ENCODE measurements at regions not wholly inside any gene's neighbourhood (a gene's known extent, or its start where the extent isn't known, plus 50 kb on each side); places are given as distances from the start of the nearest gene placed in this dataset.

DNA sequence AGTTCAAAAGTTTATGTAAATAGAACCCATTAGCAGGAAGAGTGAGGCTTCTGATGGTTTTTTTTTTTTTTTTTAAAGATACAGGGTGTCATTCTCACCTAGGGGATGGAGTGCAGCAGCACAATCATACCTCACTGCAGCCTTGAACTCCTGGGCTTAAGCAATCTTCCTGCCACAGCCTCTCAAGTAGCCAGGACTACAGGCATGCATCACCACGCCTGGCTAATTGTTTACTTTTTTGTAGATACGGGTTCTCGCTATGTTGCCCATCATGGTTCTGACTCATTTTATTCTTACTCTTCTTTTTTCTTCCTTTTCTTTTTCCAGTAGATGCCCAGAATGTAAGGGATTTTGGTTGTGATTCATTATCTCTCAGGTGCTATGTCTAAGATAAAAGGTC is 201.1 kb downstream of the NNT start:
- TF ChIP-seq, protein P1, sequence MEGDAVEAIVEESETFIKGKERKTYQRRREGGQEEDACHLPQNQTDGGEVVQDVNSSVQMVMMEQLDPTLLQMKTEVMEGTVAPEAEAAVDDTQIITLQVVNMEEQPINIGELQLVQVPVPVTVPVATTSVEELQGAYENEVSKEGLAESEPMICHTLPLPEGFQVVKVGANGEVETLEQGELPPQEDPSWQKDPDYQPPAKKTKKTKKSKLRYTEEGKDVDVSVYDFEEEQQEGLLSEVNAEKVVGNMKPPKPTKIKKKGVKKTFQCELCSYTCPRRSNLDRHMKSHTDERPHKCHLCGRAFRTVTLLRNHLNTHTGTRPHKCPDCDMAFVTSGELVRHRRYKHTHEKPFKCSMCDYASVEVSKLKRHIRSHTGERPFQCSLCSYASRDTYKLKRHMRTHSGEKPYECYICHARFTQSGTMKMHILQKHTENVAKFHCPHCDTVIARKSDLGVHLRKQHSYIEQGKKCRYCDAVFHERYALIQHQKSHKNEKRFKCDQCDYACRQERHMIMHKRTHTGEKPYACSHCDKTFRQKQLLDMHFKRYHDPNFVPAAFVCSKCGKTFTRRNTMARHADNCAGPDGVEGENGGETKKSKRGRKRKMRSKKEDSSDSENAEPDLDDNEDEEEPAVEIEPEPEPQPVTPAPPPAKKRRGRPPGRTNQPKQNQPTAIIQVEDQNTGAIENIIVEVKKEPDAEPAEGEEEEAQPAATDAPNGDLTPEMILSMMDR (IDR thresholded peaks at IDR 0.05): no peak
- TF ChIP-seq EP300 (IDR thresholded peaks at IDR 0.05; ENCODE audit: borderline replicate concordance in 1 of 2, low read depth in 1 of 2, low read length in 1 of 2) (no peak), EZH2phosphoT487 (IDR thresholded peaks at IDR 0.05; ENCODE audit: borderline replicate concordance, low read depth) (no peak), RXRA (IDR thresholded peaks at IDR 0.05; ENCODE audit: borderline replicate concordance, low read depth) (no peak), NFIC (IDR thresholded peaks at IDR 0.05; ENCODE audit: borderline replicate concordance) (no peak), YY1 (IDR thresholded peaks at IDR 0.05; ENCODE audit: low read depth) (no peak), RCOR1 (IDR thresholded peaks at IDR 0.05; ENCODE audit: low read length) (no peak), NRF1 (IDR thresholded peaks at IDR 0.05; ENCODE audit: low read depth, low read length) (no peak)
- TF ChIP-seq, protein P2, sequence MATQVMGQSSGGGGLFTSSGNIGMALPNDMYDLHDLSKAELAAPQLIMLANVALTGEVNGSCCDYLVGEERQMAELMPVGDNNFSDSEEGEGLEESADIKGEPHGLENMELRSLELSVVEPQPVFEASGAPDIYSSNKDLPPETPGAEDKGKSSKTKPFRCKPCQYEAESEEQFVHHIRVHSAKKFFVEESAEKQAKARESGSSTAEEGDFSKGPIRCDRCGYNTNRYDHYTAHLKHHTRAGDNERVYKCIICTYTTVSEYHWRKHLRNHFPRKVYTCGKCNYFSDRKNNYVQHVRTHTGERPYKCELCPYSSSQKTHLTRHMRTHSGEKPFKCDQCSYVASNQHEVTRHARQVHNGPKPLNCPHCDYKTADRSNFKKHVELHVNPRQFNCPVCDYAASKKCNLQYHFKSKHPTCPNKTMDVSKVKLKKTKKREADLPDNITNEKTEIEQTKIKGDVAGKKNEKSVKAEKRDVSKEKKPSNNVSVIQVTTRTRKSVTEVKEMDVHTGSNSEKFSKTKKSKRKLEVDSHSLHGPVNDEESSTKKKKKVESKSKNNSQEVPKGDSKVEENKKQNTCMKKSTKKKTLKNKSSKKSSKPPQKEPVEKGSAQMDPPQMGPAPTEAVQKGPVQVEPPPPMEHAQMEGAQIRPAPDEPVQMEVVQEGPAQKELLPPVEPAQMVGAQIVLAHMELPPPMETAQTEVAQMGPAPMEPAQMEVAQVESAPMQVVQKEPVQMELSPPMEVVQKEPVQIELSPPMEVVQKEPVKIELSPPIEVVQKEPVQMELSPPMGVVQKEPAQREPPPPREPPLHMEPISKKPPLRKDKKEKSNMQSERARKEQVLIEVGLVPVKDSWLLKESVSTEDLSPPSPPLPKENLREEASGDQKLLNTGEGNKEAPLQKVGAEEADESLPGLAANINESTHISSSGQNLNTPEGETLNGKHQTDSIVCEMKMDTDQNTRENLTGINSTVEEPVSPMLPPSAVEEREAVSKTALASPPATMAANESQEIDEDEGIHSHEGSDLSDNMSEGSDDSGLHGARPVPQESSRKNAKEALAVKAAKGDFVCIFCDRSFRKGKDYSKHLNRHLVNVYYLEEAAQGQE (IDR thresholded peaks at IDR 0.05; ENCODE audit: low read depth, low read length): no peak

Data from SK-N-SH (cell line).